Endodermal cell (in vitro differentiated cells): ENCODE measurements at regions not wholly inside any gene's neighbourhood (a gene's known extent, or its start where the extent isn't known, plus 50 kb on each side); places are given as distances from the start of the nearest gene placed in this dataset.

ENCODE experiments used
- DNase-seq: peaks from one replicate; pipeline ENCODE4 v3.0.0-alpha.2; 2017
- H3K27ac ChIP-seq: 2 replicates; pipeline ENCODE4 v1.5.1; 2013; ENCODE audit warnings: mild to moderate bottlenecking, low read depth, low read length, moderate library complexity
- H3K27me3 ChIP-seq: 2 replicates; pipeline ENCODE4 v1.6.1; 2013; ENCODE audit warnings: mild to moderate bottlenecking, low read length, moderate library complexity; ENCODE audit not compliant: insufficient read depth, control insufficient read depth, poor library complexity, severe bottlenecking
- H3K36me3 ChIP-seq: 2 replicates; pipeline ENCODE4 v1.7.0; 2013; ENCODE audit warnings: mild to moderate bottlenecking, low read length, moderate library complexity; ENCODE audit not compliant: control insufficient read depth, insufficient read depth
- H3K4me1 ChIP-seq: one replicate; pipeline ENCODE4 v1.7.0; 2013; ENCODE audit warnings: low read length; ENCODE audit not compliant: control insufficient read depth, insufficient read depth
- H3K4me3 ChIP-seq: 2 replicates; pipeline ENCODE4 v1.5.1; 2013; ENCODE audit warnings: mild to moderate bottlenecking, low read length, moderate library complexity
- H3K9ac ChIP-seq: 2 replicates; pipeline ENCODE4 v1.6.1; 2013; ENCODE audit warnings: mild to moderate bottlenecking, low read length, moderate library complexity; ENCODE audit not compliant: poor library complexity, severe bottlenecking; ENCODE audit errors: extremely low read depth
- H3K9me3 ChIP-seq: 2 replicates; pipeline ENCODE4 v1.6.1; 2013; ENCODE audit warnings: mild to moderate bottlenecking, low read length, moderate library complexity; ENCODE audit not compliant: control insufficient read depth
- H3K27ac Mint-ChIP-seq: 2 replicates; pipeline ENCODE4 v1.8.0; 2020; ENCODE audit warnings: mixed read lengths
- H3K27me3 Mint-ChIP-seq: 2 replicates; pipeline ENCODE4 v1.8.0; 2021; ENCODE audit warnings: mild to moderate bottlenecking, mixed read lengths; ENCODE audit not compliant: insufficient read depth
- H3K36me3 Mint-ChIP-seq: 2 replicates; pipeline ENCODE4 v1.8.0; 2020; ENCODE audit warnings: low read depth, mixed read lengths
- H3K4me1 Mint-ChIP-seq: 2 replicates; pipeline ENCODE4 v1.8.0; 2020; ENCODE audit warnings: mixed read lengths
- H3K4me3 Mint-ChIP-seq: 2 replicates; pipeline ENCODE4 v1.8.0; 2020; ENCODE audit warnings: mild to moderate bottlenecking, moderate library complexity, mixed read lengths
- H3K9me3 Mint-ChIP-seq: 2 replicates; pipeline ENCODE4 v1.8.0; 2020; ENCODE audit warnings: mild to moderate bottlenecking, mixed read lengths
- CTCF ChIP-seq: fragments of 200-600 bp; sonication (generic); conservative IDR thresholded peaks from 2 replicates; pipeline ENCODE4 v1.5.0; 2021; ENCODE audit warnings: antibody characterized with exemption, mild to moderate bottlenecking
- WGBS, 2 experiments: methylation state at CpG; one replicate each; pipeline versions ENCODE4 v1.1.5 to v1.1.7; 2013; ENCODE audit warnings: missing lambda C conversion rate in 2 of 2, mixed read lengths in 1 of 2; ENCODE audit not compliant: insufficient coverage in 1 of 2, insufficient read length in 1 of 2; 5-methylcytosine and 5-hydroxymethylcytosine counted together

GRCh38 chr6:67683960-67684359 is 951.1 kb upstream of the ADGRB3 start:
- H3K27ac Mint-ChIP-seq, result no peak overlapping the region
- no peak overlapping the region for H3K4me3 ChIP-seq
- TF ChIP-seq CTCF, result no peak
- H3K9me3 Mint-ChIP-seq, result peaks cover 4% of the 10 kb centered on the region
- 93 to 100% methylated on average over 1 of the region's 1 CpG for WGBS, 2 experiments
- H3K27me3 Mint-ChIP-seq, result no peaks in the 10 kb centered on the region
- DNase-seq, result no peak
- no peak overlapping the region for H3K9ac ChIP-seq
- no peak overlapping the region for H3K27ac ChIP-seq
- no peaks in the 10 kb centered on the region for H3K27me3 ChIP-seq
- no peak overlapping the region for H3K4me3 Mint-ChIP-seq
- H3K4me1 ChIP-seq, result no peaks in the 10 kb centered on the region
- no peaks in the 10 kb centered on the region for H3K9me3 ChIP-seq
- H3K36me3 Mint-ChIP-seq, result peaks cover 3% of the 10 kb centered on the region
- no peaks in the 10 kb centered on the region for H3K4me1 Mint-ChIP-seq
- no peaks in the 10 kb centered on the region for H3K36me3 ChIP-seq

GRCh38 chr6:67680297-67680932 is 954.7 kb upstream of the ADGRB3 start:
- Histone ChIP-seq H3K36me3 (no peaks in the 10 kb centered on the region), H3K4me1 (no peaks in the 10 kb centered on the region), H3K27me3 (no peaks in the 10 kb centered on the region), H3K9ac (no peak overlapping the region), H3K27ac (no peak overlapping the region), H3K4me3 (no peak overlapping the region), H3K9me3 (peaks cover 2% of the 10 kb centered on the region)
- H3K27ac Mint-ChIP-seq, result no peak overlapping the region
- H3K9me3 Mint-ChIP-seq, result peaks cover 2% of the 10 kb centered on the region
- no peak overlapping the region for H3K4me3 Mint-ChIP-seq
- no peaks in the 10 kb centered on the region for H3K27me3 Mint-ChIP-seq
- DNase-seq, result no peak
- no peaks in the 10 kb centered on the region for H3K36me3 Mint-ChIP-seq
- no peak for TF ChIP-seq CTCF
- no peaks in the 10 kb centered on the region for H3K4me1 Mint-ChIP-seq
- WGBS, 2 experiments, result 81% methylated on average over 2 of the region's 2 CpGs; no CpG with 5 or more reads in 1 of the 2 experiments

- Mint-ChIP-seq H3K27me3 (no peaks in the 10 kb centered on the region), H3K27ac (no peak overlapping the region), H3K9me3 (peaks cover 9% of the 10 kb centered on the region), H3K4me1 (no peaks in the 10 kb centered on the region), H3K4me3 (no peak overlapping the region), H3K36me3 (no peaks in the 10 kb centered on the region)
- Histone ChIP-seq H3K9ac (no peak overlapping the region), H3K4me1 (no peaks in the 10 kb centered on the region), H3K36me3 (no peaks in the 10 kb centered on the region), H3K27me3 (no peaks in the 10 kb centered on the region), H3K4me3 (no peak overlapping the region), H3K9me3 (peaks cover 8% of the 10 kb centered on the region), H3K27ac (no peak overlapping the region)
- TF ChIP-seq CTCF, result no peak
- 96% methylated on average over 3 of the region's 3 CpGs; no CpG with 5 or more reads in 1 of the 2 experiments for WGBS, 2 experiments
- DNase-seq, result no peak
These were observed 955.4 kb upstream of the ADGRB3 start for GRCh38 chr6:67679566-67680296.
